ENCODE measurements at regions not wholly inside any gene's neighbourhood (a gene's known extent, or its start where the extent isn't known, plus 50 kb on each side); places are given as distances from the start of the nearest gene placed in this dataset.
"Not testable (repeated sequence)": the region's sequence is repeated elsewhere in the genome, so short reads cannot be mapped to it uniquely, and the experiment has no call there.

DNA sequence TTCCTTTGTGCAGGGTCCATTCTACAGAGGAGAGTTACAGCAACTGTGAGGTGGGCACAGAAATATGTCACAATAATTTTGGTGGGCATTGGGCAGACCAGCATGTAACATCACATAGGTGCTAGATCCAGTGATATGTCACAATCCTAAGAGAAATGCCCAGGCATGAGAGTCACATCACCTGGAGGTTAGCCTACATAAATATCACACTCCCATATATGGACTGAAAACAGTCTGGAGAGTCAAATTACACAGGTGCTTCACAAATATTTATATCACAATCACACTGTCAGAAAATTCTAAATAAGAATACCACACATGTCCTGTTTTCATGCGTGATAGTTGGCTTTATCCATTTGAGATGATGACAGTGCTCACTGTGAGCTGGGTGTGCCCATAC lies 903.7 kb upstream of the AMELY start:
- Mint-ChIP-seq H3K36me3 (no peaks in the 10 kb centered on the region), H3K27me3 (no peaks in the 10 kb centered on the region), H3K27ac (no peak overlapping the region), H3K4me1 (no peaks in the 10 kb centered on the region), H3K4me3 (no peak overlapping the region), H3K9me3 (no peaks in the 10 kb centered on the region)

DNA sequence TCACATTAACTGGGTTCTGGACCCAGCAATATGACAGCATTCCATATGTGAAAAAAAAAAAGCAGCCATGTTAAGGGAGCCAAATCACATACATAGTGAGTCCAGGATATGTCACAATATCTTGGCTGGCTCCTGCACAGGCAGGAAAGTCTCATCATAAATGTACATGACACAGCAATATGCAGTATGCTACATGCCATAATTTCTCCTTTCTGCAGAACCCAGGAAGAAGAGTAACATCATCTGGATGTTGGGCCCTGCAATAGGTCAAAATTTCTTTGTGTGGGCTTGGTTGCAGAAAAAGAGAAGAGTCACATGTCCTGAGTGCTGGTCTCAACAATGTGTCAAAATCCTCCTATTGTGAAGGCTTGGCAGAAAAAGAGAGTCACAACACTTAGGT lies 902.8 kb upstream of the AMELY start:
- H3K36me3 Mint-ChIP-seq: no peaks in the 10 kb centered on the region
- H3K4me3 Mint-ChIP-seq: no peak overlapping the region
- no peaks in the 10 kb centered on the region for H3K27me3 Mint-ChIP-seq
- H3K27ac Mint-ChIP-seq: no peak overlapping the region
- no peaks in the 10 kb centered on the region for H3K9me3 Mint-ChIP-seq
- H3K4me1 Mint-ChIP-seq: no peaks in the 10 kb centered on the region

DNA sequence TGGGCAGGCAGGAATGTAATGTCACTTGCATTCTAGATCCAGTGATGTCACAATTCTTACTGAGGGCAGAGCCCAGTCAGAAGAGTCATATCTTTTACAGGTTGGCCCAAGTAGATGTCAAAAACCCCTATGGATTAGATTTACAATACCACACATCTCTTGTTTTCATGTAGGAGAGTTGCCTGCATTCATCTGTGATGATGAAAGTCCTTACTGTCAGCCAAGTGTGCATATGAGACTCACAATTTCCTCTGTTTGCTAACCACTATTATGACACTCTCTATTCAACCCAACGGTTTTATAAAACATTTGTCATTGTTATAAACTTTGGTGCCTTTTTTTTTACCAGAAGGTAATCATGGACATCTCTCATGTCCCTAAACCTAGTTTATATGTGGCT lies 898.8 kb upstream of the AMELY start:
- H3K4me1 Mint-ChIP-seq: no peaks in the 10 kb centered on the region
- no peaks in the 10 kb centered on the region for H3K36me3 Mint-ChIP-seq
- no peak overlapping the region for H3K27ac Mint-ChIP-seq
- H3K27me3 Mint-ChIP-seq: no peaks in the 10 kb centered on the region
- H3K4me3 Mint-ChIP-seq: no peak overlapping the region
- H3K9me3 Mint-ChIP-seq: no peaks in the 10 kb centered on the region

DNA sequence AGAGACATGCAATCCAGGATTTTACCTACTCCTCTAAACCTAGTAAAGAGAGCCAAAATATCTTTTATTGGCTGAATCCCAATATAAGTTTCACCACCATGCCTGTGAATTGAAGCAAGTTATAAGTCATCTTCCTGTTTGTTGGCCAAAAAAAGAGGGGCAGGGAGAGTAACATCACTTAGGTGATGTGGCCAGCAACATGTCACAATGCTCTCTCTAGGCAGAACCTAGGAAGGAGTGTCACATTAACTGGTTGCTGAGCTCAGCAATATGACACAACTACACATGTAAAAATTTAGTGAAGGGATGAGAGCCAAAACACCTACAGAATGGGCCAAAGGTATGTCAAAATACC lies 895.9 kb upstream of the AMELY start:
- Mint-ChIP-seq H3K27me3 (no peaks in the 10 kb centered on the region), H3K9me3 (no peaks in the 10 kb centered on the region), H3K27ac (no peak overlapping the region), H3K4me1 (no peaks in the 10 kb centered on the region), H3K36me3 (no peaks in the 10 kb centered on the region), H3K4me3 (no peak overlapping the region)

DNA sequence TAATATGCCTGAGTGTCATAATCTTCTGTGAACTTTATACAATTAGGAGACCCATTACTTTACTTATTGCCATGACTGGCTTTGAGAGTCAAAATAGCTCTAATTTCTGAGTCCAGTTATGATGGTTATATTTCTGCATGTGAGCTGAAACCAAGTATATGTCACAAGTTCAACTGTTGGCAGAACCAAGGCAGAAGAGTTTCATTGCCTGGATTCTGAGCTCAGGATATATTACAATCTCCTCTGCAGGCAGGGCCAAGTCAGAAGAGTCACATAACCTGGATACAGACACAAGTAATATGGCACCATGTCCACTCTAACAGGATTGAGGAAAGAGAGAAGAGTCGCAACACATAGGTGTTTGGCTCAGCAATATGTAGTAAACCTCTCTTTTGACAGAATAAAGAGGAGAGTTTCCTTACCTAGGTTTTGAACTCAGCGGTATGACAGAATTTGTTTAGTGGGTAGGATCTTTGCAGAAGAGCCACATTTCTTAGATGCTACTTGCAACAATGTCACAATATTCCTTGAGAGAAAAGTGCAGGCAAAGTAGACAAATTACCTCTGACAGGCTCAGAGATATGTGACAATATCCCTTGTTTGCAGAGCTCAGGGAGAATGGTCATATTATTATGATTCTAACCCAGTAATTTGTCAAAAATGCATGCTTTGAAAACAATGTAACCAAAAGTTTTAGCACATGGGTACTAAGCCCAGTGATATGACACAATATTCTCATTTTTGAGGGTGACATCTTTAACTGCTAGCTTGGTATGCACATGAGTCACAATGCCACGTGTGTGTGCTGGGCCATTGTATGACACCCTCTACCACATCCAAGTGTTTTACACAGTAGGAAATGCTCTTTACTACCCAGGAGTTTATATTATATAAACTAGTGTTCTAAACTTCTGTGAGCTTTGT lies 895.3 kb upstream of the AMELY start:
- Mint-ChIP-seq H3K4me1 (no peaks in the 10 kb centered on the region), H3K4me3 (no peak overlapping the region), H3K27ac (no peak overlapping the region), H3K9me3 (no peaks in the 10 kb centered on the region), H3K36me3 (no peaks in the 10 kb centered on the region), H3K27me3 (peaks cover under 1% of the 10 kb centered on the region)

DNA sequence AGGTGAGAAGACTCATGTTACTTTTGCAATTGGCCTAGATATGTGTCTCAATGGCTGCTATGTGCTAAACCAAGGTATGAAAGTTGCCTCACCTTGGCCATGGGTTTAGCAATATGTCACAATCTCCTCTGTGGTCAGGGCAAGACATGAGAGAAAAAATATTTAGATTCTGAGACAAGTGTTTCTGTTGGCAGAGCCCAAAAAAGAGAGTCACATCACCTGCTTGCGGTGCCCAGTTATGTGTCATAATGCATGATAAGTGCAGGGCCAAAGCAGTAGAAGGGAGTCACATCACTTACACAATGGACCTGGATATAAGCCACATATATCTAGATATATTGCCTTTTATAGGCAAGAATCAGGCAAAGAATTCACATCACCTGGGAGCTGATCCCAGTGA lies 894.1 kb upstream of the AMELY start:
- Mint-ChIP-seq H3K27ac (no peak overlapping the region), H3K9me3 (peaks cover 3% of the 10 kb centered on the region), H3K36me3 (no peaks in the 10 kb centered on the region), H3K4me1 (no peaks in the 10 kb centered on the region), H3K4me3 (no peak overlapping the region), H3K27me3 (peaks cover 1% of the 10 kb centered on the region)

DNA sequence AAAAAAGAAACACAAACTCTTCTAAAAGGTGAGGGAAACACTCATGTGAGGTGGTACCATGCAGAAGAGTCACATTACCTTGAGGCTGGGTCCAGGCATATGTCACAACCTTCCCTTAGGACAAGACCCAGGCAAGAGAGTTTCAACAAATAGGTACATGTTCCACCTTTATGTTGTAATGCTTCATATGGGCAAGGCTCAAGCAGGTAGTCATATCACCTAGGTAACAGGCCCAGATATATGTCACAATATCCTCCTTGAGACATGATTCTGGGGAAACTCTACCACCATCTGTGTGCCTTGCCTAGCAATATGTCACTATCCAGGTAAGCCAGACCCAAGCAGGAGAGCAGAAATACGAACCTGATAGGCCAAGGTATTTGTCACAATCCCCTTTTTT lies 892.2 kb upstream of the AMELY start:
- Mint-ChIP-seq H3K27me3 (peaks cover 1% of the 10 kb centered on the region), H3K4me3 (no peak overlapping the region), H3K9me3 (peaks cover 4% of the 10 kb centered on the region), H3K36me3 (no peaks in the 10 kb centered on the region), H3K4me1 (no peaks in the 10 kb centered on the region), H3K27ac (no peak overlapping the region)

DNA sequence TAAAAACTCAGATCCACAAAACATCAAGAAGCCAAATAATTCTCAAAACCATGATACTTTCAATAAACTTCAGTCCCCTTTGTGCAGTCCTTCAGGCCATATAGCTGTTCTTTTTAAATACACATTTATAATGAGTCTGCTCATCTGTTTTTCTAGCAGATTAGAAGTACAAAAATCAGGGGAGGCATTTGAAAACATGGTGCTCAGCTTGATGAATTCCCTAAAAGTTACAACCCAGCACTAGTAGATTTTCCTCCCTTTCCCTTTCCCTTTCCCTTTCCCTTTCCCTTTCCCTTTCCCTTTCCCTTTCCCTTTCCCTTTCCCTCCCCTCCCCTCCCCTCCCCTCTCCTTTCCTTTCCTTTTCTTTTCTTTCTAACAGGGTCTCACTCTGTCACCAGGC lies 884.6 kb upstream of the AMELY start:
- no peaks in the 10 kb centered on the region for H3K27me3 Mint-ChIP-seq
- no peaks in the 10 kb centered on the region for H3K36me3 Mint-ChIP-seq
- no peak overlapping the region for H3K27ac Mint-ChIP-seq
- H3K9me3 Mint-ChIP-seq: peaks cover 4% of the 10 kb centered on the region
- H3K4me3 Mint-ChIP-seq: no peak overlapping the region
- H3K4me1 Mint-ChIP-seq: no peaks in the 10 kb centered on the region

DNA sequence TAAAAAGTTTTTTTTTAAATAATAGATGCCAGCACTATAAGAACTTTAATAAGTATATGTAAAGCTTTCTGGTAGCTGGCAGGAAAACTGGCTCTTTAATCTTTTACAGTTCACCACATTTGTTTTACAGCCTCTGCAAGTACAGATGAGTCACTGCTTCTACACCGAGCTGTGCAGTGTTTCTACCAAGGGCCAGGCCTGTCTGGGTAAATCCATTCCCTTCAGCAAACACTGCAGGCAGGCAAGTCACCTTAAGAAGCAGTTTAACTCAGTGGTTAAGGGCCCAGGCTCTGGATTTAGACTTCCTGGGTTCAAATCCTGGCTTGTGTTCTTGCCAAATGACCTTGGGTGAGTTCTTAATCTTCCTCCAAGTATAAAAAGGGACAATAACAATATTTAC lies 882.9 kb upstream of the AMELY start:
- no peaks in the 10 kb centered on the region for H3K36me3 Mint-ChIP-seq
- H3K27ac Mint-ChIP-seq: no peak overlapping the region
- no peak overlapping the region for H3K4me3 Mint-ChIP-seq
- no peaks in the 10 kb centered on the region for H3K4me1 Mint-ChIP-seq
- no peaks in the 10 kb centered on the region for H3K9me3 Mint-ChIP-seq
- H3K27me3 Mint-ChIP-seq: no peaks in the 10 kb centered on the region

DNA sequence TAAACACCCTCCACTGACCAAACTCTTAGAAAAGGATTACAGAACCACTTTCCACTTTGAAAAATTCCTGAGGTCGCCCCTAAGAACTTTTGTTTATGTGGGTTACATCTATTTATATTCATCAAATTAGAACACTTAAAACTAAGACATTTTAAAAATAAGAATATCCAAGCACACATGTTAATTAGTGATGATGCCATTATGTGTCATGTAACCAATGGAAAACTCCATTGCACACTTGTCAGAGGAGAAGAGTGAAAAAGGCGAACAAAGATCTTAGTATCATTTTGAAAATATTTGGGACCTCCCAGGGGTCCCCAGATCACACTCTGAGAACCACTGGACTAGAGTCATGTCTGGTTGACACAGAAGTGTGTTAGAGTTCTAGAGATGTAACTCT lies 882.4 kb upstream of the AMELY start:
- H3K36me3 Mint-ChIP-seq: no peaks in the 10 kb centered on the region
- H3K27me3 Mint-ChIP-seq: no peaks in the 10 kb centered on the region
- H3K4me3 Mint-ChIP-seq: no peak overlapping the region
- H3K27ac Mint-ChIP-seq: no peak overlapping the region
- no peaks in the 10 kb centered on the region for H3K9me3 Mint-ChIP-seq
- H3K4me1 Mint-ChIP-seq: no peaks in the 10 kb centered on the region

DNA sequence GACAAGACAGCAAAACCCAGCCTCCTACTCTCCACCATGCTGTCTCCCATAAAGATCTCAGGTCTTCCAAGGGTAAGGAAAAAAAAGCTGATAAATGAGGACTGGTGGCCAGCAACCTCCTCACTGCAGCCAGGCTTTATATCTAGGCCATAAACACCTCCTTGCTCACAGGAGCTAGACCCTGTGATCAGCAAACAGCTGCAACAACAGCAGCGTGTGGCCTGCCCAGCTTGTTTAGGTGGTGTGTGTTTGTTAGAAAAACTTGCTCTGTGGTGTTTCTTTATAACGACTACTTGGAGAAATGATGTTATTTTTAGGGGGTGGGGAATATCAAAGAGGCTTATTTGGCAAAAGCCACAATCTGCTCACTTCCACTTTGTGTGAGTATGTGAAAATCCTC lies 880.9 kb upstream of the AMELY start:
- Mint-ChIP-seq H3K36me3 (no peaks in the 10 kb centered on the region), H3K4me1 (no peaks in the 10 kb centered on the region), H3K27ac (no peak overlapping the region), H3K4me3 (no peak overlapping the region), H3K9me3 (no peaks in the 10 kb centered on the region), H3K27me3 (no peaks in the 10 kb centered on the region)

DNA sequence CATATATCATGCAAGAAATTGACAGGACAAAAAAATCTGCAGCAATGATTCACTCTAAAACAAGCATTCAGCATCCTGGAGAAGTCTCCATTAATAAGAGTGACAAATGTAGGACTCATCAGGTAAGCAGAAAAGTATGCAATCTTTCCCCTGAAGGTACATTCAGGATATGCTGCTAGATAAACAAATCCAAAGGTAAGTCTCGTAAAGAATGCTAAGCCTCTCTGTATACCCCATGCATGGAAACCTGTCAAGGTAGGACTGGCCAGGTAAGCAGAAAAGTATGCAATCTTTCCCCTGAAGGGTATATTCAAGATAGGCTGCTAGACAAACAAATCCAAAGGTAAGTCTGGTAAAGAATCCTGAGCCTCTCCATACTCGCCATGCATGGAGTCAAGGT lies 869.9 kb upstream of the AMELY start:
- no peak overlapping the region for H3K27ac Mint-ChIP-seq
- H3K4me1 Mint-ChIP-seq: no peaks in the 10 kb centered on the region
- no peaks in the 10 kb centered on the region for H3K36me3 Mint-ChIP-seq
- H3K27me3 Mint-ChIP-seq: no peaks in the 10 kb centered on the region
- no peak overlapping the region for H3K4me3 Mint-ChIP-seq
- no peaks in the 10 kb centered on the region for H3K9me3 Mint-ChIP-seq

DNA sequence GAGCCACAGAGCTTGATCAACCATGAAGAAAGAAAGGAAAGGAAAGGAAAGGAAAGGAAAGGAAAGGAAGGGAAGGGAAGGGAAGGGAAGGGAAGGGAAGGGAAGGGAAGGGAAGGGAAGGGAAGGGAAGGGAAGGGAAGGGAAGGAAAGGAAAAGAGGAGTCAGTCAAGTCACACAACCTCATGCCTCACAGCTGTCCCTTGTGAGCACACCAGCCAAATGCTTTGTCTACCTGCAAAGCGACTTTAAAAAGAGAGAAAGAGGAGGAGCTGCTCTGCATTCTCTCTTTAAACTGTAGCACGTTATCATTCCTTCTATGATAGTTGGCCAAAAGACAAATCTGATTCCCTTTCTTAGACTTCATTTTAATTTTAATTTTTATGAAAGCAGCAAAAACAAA lies 863.9 kb upstream of the AMELY start:
- not testable (repeated sequence) for H3K27me3 Mint-ChIP-seq, H3K4me3 Mint-ChIP-seq, H3K27ac Mint-ChIP-seq, H3K4me1 Mint-ChIP-seq, H3K9me3 Mint-ChIP-seq, H3K36me3 Mint-ChIP-seq

DNA sequence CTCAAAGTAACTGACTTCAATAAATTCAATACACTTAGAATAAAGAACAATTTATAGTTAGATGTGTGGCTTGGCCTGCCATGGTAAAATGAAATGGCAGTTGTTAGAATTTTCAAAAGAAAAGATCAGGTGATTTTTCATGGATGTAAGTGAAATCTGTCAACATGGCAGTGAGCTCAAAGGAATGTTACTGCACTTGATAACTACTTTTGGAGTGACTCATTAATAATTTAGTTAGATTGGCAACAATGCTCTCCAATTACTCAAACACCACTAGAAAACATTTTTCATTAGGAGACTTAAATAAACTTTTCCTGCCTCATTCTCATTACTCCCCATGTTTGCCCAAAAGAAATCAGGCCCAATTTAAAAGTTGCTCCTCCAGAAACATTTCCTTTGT lies 860.2 kb upstream of the AMELY start:
- no peaks in the 10 kb centered on the region for H3K9me3 Mint-ChIP-seq
- H3K27me3 Mint-ChIP-seq: no peaks in the 10 kb centered on the region
- no peak overlapping the region for H3K4me3 Mint-ChIP-seq
- H3K36me3 Mint-ChIP-seq: no peaks in the 10 kb centered on the region
- no peak overlapping the region for H3K27ac Mint-ChIP-seq
- no peaks in the 10 kb centered on the region for H3K4me1 Mint-ChIP-seq

DNA sequence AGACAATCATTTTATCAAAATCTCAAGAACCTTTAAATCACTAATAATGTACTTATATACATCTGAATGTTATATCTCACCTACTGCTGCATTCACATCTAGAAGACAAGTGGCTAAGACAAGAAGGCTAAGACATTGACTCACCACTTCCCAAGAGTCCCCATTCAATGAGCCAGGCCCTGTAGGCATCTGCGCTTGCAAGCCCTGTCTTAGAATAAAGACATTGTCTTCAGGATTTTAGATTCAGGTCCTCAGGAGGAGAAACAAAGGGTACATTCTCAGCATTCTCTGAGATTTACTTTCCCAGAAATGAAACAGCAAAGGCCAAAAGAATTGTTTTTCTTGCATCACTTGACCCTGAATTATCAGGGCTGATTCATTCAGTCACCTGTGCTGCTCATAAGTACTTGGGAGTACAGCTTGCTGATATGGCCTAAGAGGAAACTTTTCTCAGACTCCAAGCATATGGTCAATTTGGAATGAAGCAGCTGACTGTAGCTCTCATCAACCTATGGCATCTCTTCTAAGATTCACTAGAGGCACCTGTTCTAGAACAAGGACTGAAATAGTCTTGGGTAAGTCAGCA lies 858.3 kb upstream of the AMELY start:
- Mint-ChIP-seq H3K36me3 (no peaks in the 10 kb centered on the region), H3K9me3 (no peaks in the 10 kb centered on the region), H3K27me3 (no peaks in the 10 kb centered on the region), H3K27ac (no peak overlapping the region), H3K4me1 (no peaks in the 10 kb centered on the region), H3K4me3 (no peak overlapping the region)

DNA sequence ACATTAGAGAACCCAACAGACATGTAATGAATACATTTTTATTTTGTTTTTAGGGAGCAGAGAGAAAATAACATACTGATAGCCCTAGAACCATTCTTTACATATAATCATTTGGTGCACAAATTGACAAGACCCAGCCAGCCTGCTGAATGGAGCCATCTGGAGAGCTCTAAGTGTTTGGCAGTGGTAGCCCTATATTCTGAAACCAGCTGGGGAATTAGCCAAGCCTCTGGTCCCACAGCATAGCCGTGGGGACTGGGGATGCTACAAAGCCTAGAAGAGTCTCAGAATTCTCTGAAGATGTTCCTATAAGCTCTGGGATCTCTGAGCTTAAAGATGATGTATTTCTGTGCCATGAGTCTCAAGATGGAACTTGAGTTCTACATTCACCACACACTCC lies 857.3 kb upstream of the AMELY start:
- H3K36me3 Mint-ChIP-seq: no peaks in the 10 kb centered on the region
- H3K4me3 Mint-ChIP-seq: no peak overlapping the region
- H3K27me3 Mint-ChIP-seq: no peaks in the 10 kb centered on the region
- H3K9me3 Mint-ChIP-seq: no peaks in the 10 kb centered on the region
- H3K27ac Mint-ChIP-seq: no peak overlapping the region
- H3K4me1 Mint-ChIP-seq: no peaks in the 10 kb centered on the region

DNA sequence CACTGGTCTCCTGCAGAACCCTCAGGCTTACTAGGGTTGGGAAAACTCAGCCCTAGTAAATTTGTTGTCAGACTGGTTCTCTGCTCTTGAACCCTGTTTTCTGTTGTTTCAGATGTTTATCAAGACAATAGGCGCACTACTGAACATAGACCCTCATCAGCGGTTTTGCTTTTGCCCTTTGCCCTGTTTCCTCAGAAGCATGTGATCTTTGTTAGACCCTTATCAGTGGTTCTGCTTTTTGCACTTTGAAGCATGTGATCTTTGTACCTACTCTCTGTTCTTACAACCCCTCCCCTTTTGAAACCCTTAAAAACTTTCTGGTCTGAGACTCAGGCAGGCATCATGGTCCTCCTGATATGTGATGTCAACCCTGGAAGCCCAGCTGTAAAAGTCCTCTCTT lies 842.2 kb upstream of the AMELY start:
- peaks cover 2% of the 10 kb centered on the region for H3K27me3 Mint-ChIP-seq
- H3K9me3 Mint-ChIP-seq: no peaks in the 10 kb centered on the region
- H3K36me3 Mint-ChIP-seq: no peaks in the 10 kb centered on the region
- H3K4me1 Mint-ChIP-seq: no peaks in the 10 kb centered on the region
- H3K4me3 Mint-ChIP-seq: no peak overlapping the region
- H3K27ac Mint-ChIP-seq: no peak overlapping the region
